ENCODE measurements at regions not wholly inside any gene's neighbourhood (a gene's known extent, or its start where the extent isn't known, plus 50 kb on each side); places are given as distances from the start of the nearest gene placed in this dataset.
"Not testable (repeated sequence)": the region's sequence is repeated elsewhere in the genome, so short reads cannot be mapped to it uniquely, and the experiment has no call there.

DNA sequence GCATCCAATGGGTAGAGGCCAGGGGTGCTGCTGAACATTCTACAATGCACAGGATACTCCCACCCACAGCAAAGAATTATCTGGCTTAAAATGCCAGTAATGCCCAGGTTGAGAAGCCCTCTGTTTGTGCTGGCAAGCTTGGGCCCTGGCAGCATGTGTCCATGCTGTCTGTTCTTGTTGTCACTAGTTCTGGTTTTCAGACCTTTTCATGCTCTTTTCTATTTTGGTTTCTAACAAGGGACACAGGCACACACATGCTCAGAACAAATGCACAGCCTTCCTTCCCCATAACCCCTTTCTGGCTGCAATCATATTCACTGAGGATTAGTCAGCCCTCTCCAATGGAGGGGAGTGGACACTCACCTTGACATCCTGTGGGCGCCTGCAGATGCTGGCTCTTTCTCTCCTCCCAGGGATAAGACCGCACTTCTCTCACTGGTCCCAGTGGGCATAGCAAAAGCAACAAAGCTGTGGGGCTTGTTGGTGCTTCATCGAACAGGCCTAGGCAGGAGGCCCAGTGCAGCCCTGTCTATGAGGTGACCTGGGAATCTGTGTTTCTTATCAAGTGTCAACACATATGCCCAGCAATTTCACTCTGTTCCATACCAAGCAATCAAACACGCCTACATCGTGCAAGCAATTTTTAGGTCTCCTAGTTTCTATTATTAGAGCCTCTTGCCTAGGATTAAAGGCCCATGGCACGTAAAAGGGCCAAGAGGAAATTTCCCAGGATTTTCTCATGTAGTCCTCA lies 271.1 kb upstream of the CCL2 start:
- DNase-seq, result no peak

DNA sequence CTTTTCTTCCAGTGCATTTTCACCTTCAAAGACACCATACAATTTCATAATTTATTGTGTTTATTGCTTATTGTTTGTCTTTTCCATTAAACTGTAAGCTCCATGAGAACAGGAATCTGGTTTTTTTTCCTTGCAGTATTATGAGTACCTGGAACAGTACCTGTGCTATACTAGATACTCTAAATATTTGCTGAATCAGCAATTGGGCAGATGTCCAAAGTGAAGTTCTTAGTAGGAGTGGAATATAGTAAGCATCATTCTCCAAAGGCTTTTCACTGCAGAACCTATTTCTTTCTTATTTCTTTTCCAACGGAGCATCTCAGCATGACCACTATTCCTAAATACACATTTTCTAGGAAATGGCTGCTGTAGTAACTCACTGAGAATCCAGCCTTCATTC lies 269.0 kb upstream of the CCL2 start:
- no peak for DNase-seq

DNA sequence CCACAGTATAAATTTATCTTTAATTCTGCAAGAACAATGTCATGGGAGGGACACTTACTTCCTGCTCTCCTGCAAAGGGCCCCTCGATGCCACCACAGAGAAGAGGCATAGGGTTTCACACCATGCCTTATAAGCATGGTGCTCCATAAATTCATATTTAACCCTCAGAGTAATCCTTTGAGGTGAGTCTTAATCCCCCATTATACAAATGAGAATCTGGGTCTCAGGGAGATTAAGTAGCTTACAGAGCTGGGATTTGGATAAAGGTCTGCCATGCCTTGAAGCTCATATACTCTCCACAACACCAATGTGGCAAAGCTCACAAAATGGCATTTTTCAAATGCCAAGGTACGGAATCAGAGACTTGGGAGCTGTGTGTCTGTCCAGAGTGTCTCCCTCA lies 268.5 kb upstream of the CCL2 start:
- no peak for DNase-seq

DNA sequence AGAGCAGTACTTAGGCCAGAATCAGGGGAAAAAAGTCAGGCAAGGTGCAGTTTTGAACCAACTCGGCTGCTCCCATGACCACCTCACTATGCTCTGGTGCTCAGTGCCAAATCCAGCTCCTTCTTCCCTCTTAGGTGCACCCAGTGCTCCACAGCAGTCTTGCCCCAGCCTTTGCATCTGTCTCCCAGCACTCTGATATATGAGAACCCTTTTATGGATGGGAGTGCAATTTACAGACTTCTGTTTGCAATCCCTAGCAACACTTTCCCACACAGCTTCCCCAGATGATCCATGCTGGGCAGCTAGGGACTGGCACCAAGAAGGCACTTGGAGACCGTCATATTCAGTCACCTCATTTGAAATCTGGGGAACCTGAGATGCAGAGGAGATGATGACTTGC lies 267.9 kb upstream of the CCL2 start:
- DNase-seq, result no peak

DNA sequence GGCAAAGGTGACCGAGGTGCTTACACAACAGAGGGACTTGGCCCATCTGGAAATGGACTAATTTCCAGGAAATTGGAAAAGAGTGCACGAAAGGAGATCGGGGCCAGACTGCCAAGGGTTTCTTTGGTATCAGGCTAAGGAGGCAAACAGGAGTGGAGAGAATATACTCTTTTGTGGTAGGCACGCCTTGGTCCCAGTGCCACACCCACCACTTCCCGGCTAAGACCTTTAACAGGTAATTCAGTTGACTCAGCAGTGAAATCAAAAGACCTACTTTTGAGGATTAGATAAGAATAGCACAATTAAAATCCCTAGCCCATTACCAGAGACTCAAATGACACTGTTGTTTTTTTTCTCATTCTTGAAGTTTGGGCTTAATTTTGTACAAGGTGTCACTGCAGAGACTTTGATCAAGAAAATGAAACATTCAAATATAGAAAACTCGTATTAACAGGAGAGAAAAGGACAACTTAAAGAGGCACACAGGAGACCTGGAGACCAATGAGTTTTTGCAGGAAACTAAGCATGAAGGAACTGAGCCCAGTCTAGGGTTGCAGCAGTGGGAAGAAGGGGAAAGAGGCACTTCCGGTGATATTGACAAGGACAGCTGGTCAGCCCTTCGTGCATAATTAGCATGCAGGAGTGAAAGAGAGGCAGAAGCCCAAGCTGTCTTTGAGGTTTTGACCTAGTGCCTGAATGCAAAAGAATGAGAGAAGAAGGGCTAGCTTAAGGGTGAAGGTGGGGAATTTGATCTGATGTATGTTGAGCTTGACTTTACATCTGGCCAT lies 265.5 kb upstream of the CCL2 start:
- no peak for DNase-seq

DNA sequence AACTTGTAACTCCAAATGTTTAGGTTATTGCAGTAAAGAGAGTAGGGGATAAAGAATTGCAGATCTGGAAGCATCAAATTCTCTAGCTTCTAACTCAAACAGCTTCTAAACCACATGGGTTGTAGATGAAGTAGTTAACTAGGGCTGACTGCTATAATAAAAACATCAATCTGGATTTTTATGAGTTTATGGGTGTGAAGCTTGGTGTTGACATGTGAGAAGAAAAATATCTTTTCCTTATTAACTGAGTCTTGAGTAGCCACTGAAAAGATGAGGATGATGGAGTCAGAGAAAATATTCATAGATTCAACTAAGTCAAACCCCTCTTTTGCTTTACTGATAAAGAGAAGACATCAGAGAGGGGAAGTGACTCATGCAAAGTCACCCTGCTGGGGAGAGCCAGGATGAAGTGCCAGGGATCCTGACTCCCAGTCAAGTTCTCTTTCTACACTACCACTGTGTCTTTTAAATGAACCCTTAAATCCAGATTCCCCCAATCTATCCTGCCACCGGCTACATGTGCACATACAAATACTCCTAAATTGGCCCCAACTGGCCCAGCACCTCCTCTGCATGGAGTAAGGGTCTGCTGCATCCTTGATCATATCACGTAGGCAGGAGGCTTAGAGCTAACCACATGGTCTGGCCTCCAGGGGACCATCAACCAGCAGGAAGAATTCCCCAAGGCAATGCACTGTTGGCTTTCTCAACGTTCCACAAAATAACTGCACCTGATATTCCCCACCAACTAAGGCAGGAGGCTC lies 264.0 kb upstream of the CCL2 start:
- no peak for DNase-seq

DNA sequence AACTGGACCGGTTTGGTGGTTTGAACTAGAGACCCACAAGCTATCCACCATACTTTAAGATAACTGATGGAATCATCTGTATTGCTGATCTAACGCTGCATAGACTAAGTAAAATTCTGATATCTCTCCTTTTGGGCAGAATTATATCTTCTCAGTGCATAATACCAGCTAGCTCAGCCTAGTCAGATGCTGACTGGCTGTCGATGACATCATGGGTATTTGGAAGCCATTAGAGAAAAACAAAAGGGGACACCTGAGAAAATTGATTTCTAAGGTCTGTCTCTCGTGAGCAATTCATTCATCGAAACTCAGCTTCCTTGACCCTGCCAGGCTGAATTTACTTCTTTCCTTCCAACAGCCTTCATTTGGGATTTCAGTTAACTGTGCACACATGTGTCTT lies 263.0 kb upstream of the CCL2 start:
- no peak for DNase-seq

DNA sequence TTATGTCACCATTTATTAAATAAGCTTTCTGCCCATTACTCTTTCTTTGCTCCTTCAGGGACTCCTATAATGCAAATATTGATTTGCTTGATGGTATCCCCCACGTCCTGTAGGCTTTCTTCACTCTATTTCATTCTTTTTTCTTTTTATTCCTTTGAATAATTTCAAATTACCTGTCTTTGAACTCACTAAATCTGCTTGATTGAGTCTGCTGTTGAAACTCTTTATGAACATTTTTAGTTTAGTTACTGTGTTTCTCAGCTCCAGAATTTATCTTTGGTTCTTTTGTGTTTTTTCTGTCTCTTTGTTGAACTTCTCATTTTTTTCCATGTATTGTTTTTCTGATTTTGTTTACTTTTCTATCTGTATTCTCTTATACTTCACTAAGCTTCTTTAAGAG lies 254.4 kb upstream of the CCL2 start:
- no peak for DNase-seq

DNA sequence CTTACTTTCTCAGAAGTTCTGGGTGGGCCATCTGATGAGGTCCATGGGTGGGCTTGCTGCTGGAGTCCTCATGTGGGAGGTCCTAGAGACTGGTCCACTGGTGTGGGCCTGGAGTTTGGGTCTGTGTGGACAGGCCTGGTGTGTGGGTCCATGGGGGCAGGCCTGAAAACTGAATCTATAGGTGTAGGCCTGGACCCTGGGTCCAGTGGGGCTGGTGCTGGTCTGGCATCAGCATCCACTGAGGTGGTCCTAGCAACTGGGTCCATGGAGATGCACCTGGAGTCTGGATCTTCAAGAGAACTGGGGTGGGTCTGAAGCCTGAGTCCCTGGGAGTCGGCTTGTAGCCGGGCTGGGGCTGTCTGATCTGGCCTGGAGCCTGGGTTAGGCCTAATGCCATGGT lies 253.8 kb upstream of the CCL2 start:
- DNase-seq, result no peak

DNA sequence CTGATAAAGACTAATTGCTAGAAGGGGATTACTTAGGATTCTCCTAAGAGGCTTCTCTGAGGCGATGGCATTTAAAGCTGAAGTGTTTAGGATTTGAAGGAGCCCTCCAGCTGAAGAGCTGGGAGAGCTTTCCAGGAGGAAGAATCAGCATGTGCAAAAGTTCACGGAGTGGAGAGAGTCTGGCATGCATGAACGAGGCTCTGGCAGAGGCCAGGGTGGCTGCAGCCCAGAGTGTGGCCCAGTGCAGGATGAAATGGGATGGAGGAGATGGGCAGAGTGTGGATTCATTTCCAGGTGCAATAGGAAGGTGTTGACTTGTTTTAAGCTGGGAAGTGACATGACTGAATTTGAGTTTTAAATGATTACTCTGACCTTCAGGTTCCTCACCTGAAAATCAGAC lies 249.0 kb upstream of the CCL2 start:
- DNase-seq, result no peak

DNA sequence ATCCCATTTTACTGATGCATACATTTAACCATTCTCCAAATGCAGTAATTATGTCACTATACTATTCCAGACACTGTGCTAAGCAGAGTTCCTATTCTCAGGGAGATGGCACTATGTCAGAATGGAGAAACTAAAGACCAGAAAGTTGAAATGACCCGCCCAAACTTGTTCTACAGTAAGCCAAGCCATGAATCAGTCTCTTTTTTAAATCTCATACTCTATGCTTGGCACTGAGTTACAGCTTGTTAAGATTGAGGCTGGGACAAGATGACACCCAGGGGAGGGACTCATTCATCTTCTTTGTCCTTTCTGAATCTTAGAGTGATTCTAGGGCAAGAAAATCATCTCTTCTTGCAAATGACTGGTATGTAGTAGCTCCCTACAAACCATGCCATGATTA lies 247.0 kb upstream of the CCL2 start:
- no peak for DNase-seq

DNA sequence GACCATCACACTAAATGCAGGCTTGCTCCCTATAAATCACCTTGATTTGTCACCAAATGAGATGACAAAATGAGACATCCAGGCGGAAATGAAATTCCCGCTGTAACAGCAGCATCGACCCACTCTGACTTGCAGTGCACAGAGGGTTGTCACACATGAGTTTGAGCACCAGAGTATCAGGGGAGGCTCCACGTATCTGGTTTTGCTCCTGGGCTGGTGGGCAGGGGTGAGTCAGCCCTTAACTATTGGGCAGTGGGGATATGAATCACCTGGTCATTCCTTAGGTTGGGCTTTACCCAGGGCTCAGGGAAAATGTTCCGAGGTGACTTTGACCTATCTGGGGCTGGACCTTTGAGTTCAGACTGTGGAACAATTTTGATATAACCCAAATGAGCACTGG lies 245.2 kb upstream of the CCL2 start:
- DNase-seq, result no peak

DNA sequence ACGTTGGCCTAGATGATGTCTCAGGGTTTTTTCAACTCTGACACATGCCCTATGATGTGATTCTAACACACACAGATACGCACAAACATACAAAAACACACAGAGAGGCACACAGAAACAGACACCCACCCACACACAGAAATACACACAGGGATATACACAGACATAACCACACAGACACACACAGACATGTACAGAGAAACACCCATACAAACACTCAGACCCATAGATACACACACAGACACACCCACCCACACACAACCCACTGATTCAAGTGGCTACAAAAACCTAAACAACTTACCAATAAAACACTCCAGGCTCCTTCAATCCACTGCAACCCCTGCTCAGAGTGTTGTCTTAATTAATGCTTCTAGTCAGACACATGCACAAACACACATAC lies 244.6 kb upstream of the CCL2 start:
- DNase-seq, result no peak

DNA sequence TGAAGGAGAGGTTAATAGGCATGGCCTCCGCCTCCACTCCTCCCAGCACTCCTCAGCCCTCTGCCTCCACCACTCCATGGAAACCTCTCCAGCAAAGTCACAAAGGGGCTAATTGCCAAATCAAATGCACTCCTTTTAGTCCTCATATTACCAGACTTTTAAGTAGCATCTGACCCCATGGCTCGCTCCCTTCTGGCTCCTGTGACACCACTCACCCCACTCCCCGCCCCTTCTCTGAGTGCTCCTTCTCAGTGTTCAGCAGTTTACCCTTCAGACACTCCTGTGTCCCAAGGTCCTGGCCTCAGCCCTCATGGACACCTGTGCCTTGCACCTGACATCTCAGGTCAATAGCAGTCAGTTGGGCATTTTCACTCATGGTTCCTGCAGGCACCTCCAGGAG lies 243.5 kb upstream of the CCL2 start:
- DNase-seq, result no peak

DNA sequence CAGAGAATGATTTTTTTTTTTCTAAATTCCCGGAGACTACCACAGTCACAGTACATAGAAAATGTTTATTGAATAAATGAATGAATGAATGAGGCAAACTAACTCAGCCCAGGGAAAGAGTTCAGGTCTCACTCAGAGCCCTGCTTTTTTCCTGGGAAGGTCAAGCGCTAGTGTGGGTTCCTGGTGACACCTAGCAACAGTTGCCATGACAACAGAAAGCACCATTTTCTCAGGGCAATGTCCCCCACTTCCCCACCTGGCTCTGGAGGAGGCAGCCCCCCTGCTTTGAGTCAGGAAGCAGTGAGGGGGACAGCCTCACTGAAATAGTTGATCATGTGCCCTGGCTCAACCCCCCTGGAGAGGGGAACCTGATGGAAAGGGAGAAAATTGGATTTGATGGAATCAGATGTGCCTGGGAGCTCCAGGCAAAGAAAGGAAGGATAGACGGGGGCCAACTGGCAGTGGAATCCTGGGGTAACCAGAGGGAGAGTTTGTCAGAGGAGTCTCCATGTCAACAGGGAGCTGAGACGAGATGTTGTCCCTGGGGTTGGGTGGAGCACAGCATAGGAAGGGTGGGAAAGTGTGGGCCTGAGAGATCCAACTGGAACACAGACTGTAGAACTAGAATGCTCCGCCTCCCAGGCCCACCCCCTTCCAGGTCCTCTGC lies 242.2 kb upstream of the CCL2 start:
- DNase-seq, result no peak

DNA sequence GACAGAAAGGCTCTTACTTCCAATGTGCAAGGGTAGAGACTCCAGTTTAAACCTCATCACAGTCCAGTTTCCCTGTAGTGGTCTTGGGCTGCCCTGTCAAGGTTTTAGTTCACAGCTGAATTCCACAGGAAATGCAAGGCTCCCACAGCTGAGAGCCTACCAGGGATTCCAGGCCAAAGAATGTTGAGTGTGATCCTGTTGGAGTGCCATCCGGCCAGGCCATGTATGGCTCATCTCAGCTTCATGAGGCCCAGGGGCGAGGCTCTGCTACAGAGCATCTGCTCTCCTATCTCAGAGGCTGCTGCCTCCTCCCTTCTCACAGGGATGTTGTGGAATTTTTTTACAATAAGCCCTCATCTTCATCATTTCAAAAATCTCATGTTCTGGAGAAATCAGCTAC lies 239.8 kb upstream of the CCL2 start:
- no peak for DNase-seq

DNA sequence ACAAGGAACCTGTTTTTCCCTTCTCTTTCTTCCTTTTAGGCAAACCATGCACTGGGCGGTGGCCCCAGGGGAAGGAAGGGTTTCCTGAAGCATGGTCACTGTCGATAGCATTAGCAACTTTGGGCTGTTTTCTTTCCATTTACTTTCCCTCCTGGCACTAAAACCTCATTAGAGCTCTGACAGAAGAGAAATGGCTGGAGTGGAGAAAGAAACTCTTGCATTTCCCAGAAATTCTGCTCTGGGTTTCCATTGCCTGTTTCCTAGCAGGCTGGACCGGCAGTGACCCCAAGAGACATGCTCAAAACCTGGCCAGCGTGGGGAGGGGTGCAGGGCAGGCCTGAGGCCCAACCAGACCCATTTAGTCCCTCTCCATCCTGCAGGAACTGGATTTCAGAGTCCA lies 230.7 kb upstream of the CCL2 start:
- no peak for DNase-seq

DNA sequence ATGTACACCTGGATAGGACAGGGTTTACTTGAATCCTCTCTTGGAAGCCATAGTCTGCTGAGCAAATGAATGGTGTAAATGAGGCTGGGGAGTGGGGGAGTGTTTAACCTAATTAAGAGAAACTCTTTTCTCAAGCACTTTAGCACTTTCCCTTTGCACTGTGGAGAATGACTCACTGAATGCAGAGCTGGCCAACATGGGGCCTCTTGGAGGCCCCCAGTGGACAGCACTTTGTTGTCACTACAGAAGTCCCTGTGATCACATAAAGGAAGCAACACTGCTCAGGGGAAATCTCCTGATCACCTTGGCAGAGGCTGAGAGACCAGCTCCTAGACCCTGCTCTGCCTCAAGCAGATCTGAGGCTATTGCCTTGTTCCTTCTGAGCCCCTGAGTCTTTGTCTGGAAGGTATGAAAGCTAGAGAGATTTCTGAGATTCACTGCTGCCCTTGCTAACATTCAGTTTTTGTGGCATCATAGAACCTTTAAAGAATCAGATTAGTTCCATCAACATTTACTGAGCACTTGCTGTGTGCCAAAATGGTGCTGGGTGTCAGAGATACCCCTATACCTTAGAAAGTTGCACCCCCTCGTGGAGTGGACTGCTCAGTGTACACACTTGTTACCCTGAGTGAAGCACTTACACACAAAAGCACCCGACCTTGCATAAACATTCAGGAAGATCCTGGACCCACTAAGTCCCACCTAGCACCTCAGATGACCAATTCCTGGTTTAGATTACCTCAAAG lies 230.1 kb upstream of the CCL2 start:
- DNase-seq, result no peak

DNA sequence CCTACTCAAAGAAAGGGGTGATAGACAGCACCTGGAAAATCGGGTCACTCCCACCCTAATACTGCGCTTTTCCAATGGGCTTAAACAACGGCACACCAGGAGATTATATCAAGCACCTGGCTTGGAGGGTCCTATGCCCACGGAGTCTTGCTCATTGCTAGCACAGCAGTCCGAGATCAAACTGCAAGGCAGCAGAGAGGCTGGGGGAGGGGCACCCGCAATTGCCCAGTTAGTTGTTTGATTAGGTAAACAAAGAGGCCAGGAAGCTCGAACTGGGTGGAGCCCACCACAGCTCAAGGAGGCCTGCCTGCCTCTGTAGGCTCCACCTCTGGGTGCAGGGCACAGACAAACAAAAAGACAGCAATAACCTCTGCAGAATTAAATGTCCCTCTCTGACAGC lies 224.5 kb upstream of the CCL2 start:
- DNase-seq, result not testable (repeated sequence)

DNA sequence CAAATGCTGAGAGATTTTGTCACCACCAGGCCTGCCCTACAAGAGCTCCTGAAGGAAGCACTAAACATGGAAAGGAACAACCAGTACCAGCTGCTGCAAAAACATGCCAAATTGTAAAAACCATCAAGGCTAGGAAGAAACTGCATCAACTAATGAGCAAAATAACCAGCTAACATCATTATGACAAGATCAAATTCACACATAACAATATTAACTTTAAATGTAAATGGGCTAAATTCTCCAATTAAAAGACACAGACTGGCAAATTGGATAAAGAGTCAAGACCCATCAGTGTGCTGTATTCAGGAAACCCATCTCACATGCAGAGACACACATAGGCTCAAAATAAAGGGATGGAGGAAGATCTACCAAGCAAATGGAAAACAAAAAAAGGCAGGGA lies 222.8 kb upstream of the CCL2 start:
- not testable (repeated sequence) for DNase-seq

DNA sequence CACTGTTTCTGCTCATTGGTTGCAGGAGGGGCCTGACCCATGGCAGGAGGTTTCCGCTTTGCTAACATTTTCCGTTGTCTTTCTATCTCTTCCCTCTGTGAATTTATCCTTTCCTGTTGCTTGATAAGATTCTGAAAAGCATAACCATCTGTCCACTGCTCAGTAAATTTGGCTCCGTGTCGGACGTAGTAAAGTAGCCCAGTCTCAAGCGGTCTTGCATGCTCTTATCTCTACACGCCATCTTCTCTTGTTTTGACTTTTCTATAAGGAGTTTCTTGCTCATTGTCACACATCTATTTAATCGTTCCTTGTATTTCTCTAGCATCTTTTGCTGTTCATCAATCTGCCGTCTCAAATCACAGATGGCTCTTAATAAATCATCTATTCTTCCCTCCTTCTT lies 216.3 kb upstream of the CCL2 start:
- DNase-seq, result not testable (repeated sequence)

DNA sequence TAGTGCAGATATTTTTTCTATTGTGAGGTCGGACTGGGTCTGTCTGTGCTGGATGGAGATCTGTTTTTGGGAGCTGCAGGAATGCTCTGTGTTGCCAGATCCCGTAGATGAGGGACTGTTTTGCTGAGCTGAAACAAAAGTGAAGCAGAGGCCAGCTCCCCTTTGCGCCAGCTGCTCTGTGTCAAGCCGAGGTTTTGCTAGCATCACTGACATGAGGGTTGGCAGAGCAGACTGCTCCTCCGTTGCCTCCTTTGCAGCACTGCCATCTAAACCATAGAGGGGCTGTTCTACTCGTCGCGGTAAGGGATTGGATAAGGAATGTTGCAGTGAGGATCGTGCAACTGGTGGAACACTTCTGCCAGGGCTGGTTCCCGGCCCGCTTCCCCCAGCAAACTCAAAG lies 215.9 kb upstream of the CCL2 start:
- not testable (repeated sequence) for DNase-seq
